GM23338 (cell line): ENCODE measurements at regions not wholly inside any gene's neighbourhood (a gene's known extent, or its start where the extent isn't known, plus 50 kb on each side); places are given as distances from the start of the nearest gene placed in this dataset.

Experiments
- ATAC-seq: fragments of 200-7000 bp; cut with Tn5 transposase; 3 replicates; pipeline ENCODE4 v1.9.1; 2020
- DNase-seq: peaks from one replicate; pipeline ENCODE4 v3.0.0-alpha.2; 2015; ENCODE audit warnings: low spot score
- H2AFZ ChIP-seq: fragments of 200-600 bp; sonication (generic); 2 replicates; pipeline ENCODE4 v1.8.0; 2016; ENCODE audit warnings: antibody characterized with exemption, mild to moderate bottlenecking, moderate library complexity
- H3F3A ChIP-seq: fragments of 200-600 bp; sonication (generic); replicated peaks from 2 replicates; pipeline ENCODE4 v1.8.0; 2017; ENCODE audit warnings: antibody characterized with exemption, mixed run types, low read depth
- H3K27ac ChIP-seq: fragments of 200-600 bp; sonication (generic); 2 replicates; pipeline ENCODE4 v1.6.1; 2016; ENCODE audit warnings: low read depth
- H3K27me3 ChIP-seq: fragments of 200-600 bp; sonication (generic); 2 replicates; pipeline ENCODE4 v1.8.0; 2016; ENCODE audit warnings: mild to moderate bottlenecking, mixed run types, moderate library complexity; ENCODE audit not compliant: insufficient read depth
- H3K36me3 ChIP-seq: fragments of 200-600 bp; sonication (generic); 2 replicates; pipeline ENCODE4 v1.8.0; 2016; ENCODE audit warnings: mild to moderate bottlenecking; ENCODE audit not compliant: insufficient read depth
- H3K4me1 ChIP-seq: fragments of 200-600 bp; sonication (generic); 2 replicates; pipeline ENCODE4 v1.8.0; 2016; ENCODE audit warnings: mild to moderate bottlenecking, moderate library complexity; ENCODE audit not compliant: insufficient read depth
- H3K4me2 ChIP-seq: fragments of 200-600 bp; sonication (generic); 2 replicates; pipeline ENCODE4 v1.7.1; 2017; ENCODE audit warnings: mixed run types
- H3K4me3 ChIP-seq: fragments of 200-600 bp; sonication (generic); 2 replicates; pipeline ENCODE4 v1.6.1; 2016; ENCODE audit warnings: mixed run types
- H3K79me2 ChIP-seq: fragments of 200-600 bp; sonication (generic); replicated peaks from 2 replicates; pipeline ENCODE4 v1.8.0; 2017; ENCODE audit warnings: mild to moderate bottlenecking; ENCODE audit not compliant: insufficient read depth
- H3K9me2 ChIP-seq: fragments of 200-600 bp; sonication (generic); 2 replicates; pipeline ENCODE4 v1.8.0; 2017; ENCODE audit not compliant: insufficient read depth
- H4K20me1 ChIP-seq: fragments of 200-600 bp; sonication (generic); replicated peaks from 2 replicates; pipeline ENCODE4 v1.8.0; 2017; ENCODE audit warnings: mild to moderate bottlenecking; ENCODE audit not compliant: insufficient read depth
- H3K27ac Mint-ChIP-seq: 2 replicates; pipeline ENCODE4 v1.8.0; 2020; ENCODE audit warnings: inconsistent platforms, mild to moderate bottlenecking, moderate library complexity, mixed read lengths
- H3K27me3 Mint-ChIP-seq: 3 replicates; pipeline ENCODE4 v1.8.0; 2022; ENCODE audit warnings: low read depth, mild to moderate bottlenecking, moderate library complexity, mixed read lengths, inconsistent platforms; ENCODE audit not compliant: insufficient read depth, poor library complexity
- H3K36me3 Mint-ChIP-seq: 3 replicates; pipeline ENCODE4 v1.8.0; 2021; ENCODE audit warnings: low read depth, mild to moderate bottlenecking, inconsistent platforms, moderate library complexity, mixed read lengths
- H3K4me1 Mint-ChIP-seq: 3 replicates; pipeline ENCODE4 v1.8.0; 2020; ENCODE audit warnings: mild to moderate bottlenecking, inconsistent platforms, mixed read lengths
- H3K4me3 Mint-ChIP-seq: 3 replicates; pipeline ENCODE4 v1.8.0; 2021; ENCODE audit warnings: moderate library complexity, mild to moderate bottlenecking, inconsistent platforms, mixed read lengths
- H3K9me3 Mint-ChIP-seq: 3 replicates; pipeline ENCODE4 v1.8.0; 2020; ENCODE audit warnings: moderate library complexity, mild to moderate bottlenecking, inconsistent platforms, mixed read lengths
- CREB1 ChIP-seq: fragments of 250-450 bp; sonication (Bioruptor Pico); IDR thresholded peaks from 2 replicates; pipeline ENCODE4 v1.5.0; 2020; ENCODE audit warnings: low read depth, mild to moderate bottlenecking, moderate library complexity
- CTCF ChIP-seq, 2 experiments: fragments of 200-600 bp in 1 of 2; sonication (generic) in 1 of 2; conservative IDR thresholded peaks; 2 replicates each; pipeline versions ENCODE4 v1.5.1 to v1.6.1; 2016 to 2017; ENCODE audit warnings: antibody characterized with exemption in 2 of 2, low read depth in 2 of 2, mild to moderate bottlenecking in 2 of 2, moderate library complexity in 1 of 2
- POLR2AphosphoS5 ChIP-seq: IDR thresholded peaks from 2 replicates; pipeline ENCODE4 v1.6.1; 2016; ENCODE audit warnings: antibody characterized with exemption, low read depth
- STAT1 ChIP-seq: IDR thresholded peaks from one replicate; pipeline ENCODE4 v1.6.1; 2016; ENCODE audit warnings: antibody characterized with exemption; ENCODE audit not compliant: unreplicated experiment
- ZNF114 ChIP-seq: fragments of 250-450 bp; sonication (Bioruptor Pico); IDR thresholded peaks from 2 replicates; pipeline ENCODE4 v1.5.0; 2020; ENCODE audit warnings: mild to moderate bottlenecking, moderate library complexity
- ZNF331 ChIP-seq: fragments of 250-450 bp; sonication (Bioruptor Pico); IDR thresholded peaks from 2 replicates; pipeline ENCODE4 v1.5.0; 2020; ENCODE audit warnings: low read depth, mild to moderate bottlenecking, moderate library complexity
- ZNF462 ChIP-seq: fragments of 250-450 bp; sonication (Bioruptor Pico); IDR thresholded peaks from 2 replicates; pipeline ENCODE4 v1.5.0; 2020; ENCODE audit warnings: mild to moderate bottlenecking, moderate library complexity

DNA sequence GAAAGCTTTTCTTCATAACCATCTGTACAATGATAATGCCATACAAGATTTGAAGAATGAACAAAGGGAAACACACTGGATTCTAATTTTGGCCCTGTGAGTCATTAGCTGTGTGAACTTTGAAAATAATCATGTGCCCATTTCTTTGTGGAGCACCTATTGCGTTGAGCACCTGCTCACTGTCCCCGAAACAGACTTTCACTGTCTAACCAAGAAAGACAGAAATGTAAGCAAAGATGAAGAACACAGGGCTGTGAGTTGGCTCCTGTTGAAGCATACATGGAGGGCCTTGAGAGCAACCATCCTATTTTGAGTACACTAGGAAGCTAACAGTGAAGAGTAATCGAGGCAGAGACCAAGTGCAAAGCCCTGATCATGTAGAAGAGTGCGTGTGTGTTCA lies 118.4 kb upstream of the SLC25A13 start (continued):
- no peak for TF ChIP-seq ZNF462

DNA sequence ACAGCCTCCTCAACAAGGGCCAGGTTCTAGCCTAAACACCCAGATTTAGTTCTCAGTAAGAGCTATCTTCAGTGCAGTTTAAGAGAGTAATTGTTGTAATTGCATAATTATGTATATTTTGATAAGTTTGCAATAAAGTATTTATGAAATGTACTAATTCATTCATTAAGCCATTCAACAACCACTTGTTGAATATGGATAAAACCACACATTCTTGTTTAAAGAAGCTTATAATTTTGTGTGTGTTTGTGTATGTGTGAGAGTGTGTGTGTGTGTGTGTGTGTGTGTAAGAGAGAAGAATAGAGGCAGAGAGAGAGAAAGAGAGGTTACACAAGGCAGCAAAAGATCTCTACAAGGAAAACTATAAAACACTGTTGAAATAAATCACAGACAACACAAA lies 115.0 kb upstream of the SLC25A13 start:
- no peaks in the 10 kb centered on the region for H3K4me1 Mint-ChIP-seq
- no peak for TF ChIP-seq ZNF462
- no peak for TF ChIP-seq STAT1
- no peak for TF ChIP-seq CTCF (conservative IDR thresholded peaks at IDR 0.05; ENCODE audit: low read depth in 2 of 2)
- TF ChIP-seq ZNF114 (CRISPR knock-in tag), result no peak
- TF ChIP-seq CREB1 (CRISPR knock-in tag), result no peak
- TF ChIP-seq ZNF331 (CRISPR knock-in tag), result no peak
- TF ChIP-seq POLR2AphosphoS5, result no peak

More for the DNA sequence above, 115.0 kb upstream of the SLC25A13 start:
- no peak overlapping the region for H2AFZ ChIP-seq
- no peaks in the 10 kb centered on the region for H3F3A ChIP-seq
- H3K79me2 ChIP-seq, result no peaks in the 10 kb centered on the region
- no peaks in the 10 kb centered on the region for H3K9me3 Mint-ChIP-seq
- H3K4me3 ChIP-seq, result no peak overlapping the region
- no peaks in the 10 kb centered on the region for H3K4me1 ChIP-seq
- no peak overlapping the region for H3K4me3 Mint-ChIP-seq
- no peaks in the 10 kb centered on the region for H3K27me3 Mint-ChIP-seq
- ATAC-seq (no peak), DNase-seq (no peak)
- H3K9me2 ChIP-seq, result peaks cover 4% of the 10 kb centered on the region; the same call in 1 of the 2 replicates
- H3K4me2 ChIP-seq, result no peak overlapping the region
- H3K27ac Mint-ChIP-seq, result no peak overlapping the region
- H3K27me3 ChIP-seq, result no peaks in the 10 kb centered on the region
- H3K36me3 Mint-ChIP-seq, result no peaks in the 10 kb centered on the region
- no peaks in the 10 kb centered on the region for H4K20me1 ChIP-seq
- H3K36me3 ChIP-seq, result no peaks in the 10 kb centered on the region
- H3K27ac ChIP-seq, result no peak overlapping the region
